GM13977 (cell line): ENCODE measurements at regions not wholly inside any gene's neighbourhood (a gene's known extent, or its start where the extent isn't known, plus 50 kb on each side); places are given as distances from the start of the nearest gene placed in this dataset.

ENCODE experiments used
- DNase-seq: peaks from one replicate; pipeline ENCODE4 v3.0.0; 2012; ENCODE audit warnings: low spot score
- in situ Hi-C: fragments of 300-500 bp; cut with MboI; formaldehyde crosslinking; loops from one replicate; pipeline ENCODE4 v1.12.0; 2022; ENCODE audit warnings: low sequenced_read_pairs, low pct_unique_long_range_greater_than_20kb, mixed read lengths, inconsistent platforms; ENCODE audit not compliant: unreplicated experiment
- TF ChIP-seq, protein P1 (sequence below): IDR thresholded peaks from 2 replicates; pipeline ENCODE4 v1.5.1; 2012; ENCODE audit warnings: mild to moderate bottlenecking, control low read depth; ENCODE audit not compliant: insufficient read depth; ENCODE audit errors: extremely low read depth, missing control alignments

DNA sequence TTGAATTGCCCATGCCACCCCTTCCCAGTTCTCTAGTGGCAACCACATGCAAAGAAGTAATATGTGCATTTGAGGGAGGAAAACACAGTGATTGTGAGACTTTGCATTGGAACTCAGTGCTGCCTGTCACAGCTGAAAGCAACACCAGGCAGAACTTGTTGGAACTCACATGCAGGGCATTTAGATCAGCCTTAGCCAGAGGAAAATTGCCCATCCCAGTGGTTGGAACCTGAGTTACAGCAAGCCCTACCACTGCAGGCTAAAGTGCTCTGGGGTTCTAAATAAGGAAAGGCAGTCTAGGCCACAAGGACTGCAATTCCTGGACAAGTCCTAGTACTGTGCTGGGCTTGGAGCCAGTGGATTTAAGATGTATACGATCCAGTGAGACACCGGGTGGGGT is 245.3 kb upstream of the UFL1 start:
- in situ Hi-C loops = no loop called here
- DNase-seq = no peak
- TF ChIP-seq, protein P1, sequence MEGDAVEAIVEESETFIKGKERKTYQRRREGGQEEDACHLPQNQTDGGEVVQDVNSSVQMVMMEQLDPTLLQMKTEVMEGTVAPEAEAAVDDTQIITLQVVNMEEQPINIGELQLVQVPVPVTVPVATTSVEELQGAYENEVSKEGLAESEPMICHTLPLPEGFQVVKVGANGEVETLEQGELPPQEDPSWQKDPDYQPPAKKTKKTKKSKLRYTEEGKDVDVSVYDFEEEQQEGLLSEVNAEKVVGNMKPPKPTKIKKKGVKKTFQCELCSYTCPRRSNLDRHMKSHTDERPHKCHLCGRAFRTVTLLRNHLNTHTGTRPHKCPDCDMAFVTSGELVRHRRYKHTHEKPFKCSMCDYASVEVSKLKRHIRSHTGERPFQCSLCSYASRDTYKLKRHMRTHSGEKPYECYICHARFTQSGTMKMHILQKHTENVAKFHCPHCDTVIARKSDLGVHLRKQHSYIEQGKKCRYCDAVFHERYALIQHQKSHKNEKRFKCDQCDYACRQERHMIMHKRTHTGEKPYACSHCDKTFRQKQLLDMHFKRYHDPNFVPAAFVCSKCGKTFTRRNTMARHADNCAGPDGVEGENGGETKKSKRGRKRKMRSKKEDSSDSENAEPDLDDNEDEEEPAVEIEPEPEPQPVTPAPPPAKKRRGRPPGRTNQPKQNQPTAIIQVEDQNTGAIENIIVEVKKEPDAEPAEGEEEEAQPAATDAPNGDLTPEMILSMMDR = no peak

DNA sequence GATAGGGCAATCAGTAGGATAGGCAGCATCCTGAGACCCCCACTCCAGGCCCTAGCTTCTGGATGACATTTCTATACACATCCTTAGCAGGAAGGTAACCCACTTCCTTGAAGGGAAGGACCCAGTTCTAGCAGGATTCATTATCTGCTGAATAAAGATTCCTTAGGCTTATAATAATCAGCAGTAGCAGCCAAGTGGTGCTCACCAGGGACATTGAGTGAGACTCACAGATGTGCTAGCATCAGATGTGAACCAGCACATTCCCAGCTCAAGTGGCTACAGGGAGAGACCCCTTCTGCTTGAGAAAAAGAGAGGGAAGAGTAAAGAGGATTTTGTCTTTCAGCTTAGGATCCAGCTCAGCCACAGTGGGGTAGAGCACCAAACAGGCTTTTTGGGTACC is 244.8 kb upstream of the UFL1 start:
- TF ChIP-seq, protein P1 = no peak
- in situ Hi-C loops = no loop called here
- no peak for DNase-seq

DNA sequence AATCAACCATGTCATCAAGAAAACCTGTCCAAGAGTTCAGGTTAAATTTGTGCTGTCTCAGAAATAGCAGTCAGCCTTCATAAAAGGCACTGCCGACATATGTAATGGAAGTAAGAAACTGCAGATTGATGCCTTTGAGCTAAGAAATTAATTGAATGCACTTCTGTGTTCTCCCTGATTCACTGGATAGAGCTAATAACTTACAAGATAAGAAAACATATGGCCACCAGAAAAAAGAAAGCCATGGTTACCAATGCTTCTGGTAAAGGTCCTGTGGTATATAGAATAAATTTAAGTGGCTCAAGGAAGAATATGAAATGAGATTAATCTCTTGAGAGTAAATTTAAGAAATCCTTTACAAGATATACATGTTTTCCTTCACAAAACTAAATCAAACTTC is 242.5 kb upstream of the UFL1 start:
- in situ Hi-C loops = no loop called here
- TF ChIP-seq, protein P1 = no peak
- no peak for DNase-seq

DNA sequence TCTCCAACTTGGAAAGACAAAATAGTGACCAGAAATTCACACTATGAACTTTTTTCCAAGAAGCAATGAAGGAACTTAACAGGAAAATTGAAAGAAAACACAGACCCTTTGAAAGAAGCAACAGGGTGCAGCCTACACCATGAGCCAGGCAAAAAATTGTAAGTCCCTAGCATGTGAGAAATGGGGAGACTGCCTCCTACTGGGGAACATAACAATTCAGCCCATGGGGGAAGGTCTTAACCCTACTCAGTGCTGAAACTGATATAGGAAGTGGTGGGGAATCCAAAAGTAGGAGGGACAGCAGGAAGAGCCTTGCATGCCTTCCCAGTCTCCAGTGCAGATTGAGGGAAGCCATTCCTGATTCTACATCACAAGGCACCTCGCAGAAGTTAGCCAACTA is 235.1 kb upstream of the UFL1 start:
- in situ Hi-C loops = no loop called here

DNA sequence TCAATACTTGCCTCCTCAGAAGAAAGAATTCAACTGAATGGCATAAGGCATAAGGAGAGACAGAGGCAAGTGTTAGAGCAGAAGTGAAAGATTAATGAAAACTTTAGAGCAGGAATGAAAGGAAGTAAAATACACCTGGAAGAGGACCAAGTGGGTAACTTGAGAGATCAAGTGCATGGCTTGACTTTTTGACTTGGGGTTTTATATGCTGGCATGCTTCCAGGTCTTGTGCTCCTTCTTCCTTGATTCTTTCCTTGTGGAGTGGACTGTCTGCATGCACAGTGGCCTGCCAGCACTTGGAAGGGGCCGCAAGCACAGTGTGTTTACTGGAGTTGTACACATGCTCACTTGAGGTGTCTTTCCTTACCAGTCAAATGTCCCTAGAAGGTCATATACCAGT is 222.1 kb upstream of the UFL1 start:
- TF ChIP-seq, protein P1 = no peak
- in situ Hi-C loops = no loop called here
- no peak for DNase-seq

More for the DNA sequence above, 235.1 kb upstream of the UFL1 start:
- TF ChIP-seq, protein P1 = no peak
- DNase-seq = no peak

DNA sequence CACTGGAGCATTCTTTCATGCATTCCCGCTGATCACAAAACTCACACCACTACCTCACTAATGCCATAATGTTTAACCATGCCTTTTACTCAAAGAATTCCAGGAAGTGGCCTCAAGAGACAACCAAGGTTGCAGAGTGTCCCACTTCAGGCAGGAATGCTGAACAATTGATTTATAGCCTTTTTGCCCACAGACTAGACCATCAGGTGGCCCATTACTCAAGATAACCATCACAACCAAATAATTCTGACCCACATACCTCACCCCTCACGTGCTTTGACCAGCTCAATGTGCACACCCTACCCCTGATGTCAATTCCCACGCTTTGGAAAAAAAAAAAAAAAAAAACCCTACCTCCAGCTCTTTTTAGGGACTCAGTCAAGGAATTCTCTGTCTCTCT is 220.6 kb upstream of the UFL1 start:
- in situ Hi-C loops = no loop called here
- TF ChIP-seq, protein P1 = no peak
- no peak for DNase-seq

DNA sequence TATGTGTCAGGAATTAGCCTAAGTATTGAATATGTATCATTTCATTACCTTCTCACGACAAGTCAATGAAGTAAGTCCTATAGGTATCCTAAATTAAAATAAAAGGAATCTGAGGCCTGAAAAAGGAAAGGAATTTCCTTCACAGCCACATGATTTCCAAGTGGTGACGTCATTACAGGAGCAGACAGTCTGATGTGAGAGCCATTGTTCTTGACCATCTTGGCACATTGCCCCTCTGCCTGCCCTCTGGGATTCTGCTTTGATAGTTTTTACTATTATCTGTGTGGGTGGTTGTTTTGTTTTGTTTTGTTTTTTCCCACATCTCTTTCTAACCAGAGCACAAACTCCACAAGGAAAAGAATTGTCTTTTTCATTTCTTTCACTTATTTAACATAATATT is 219.8 kb upstream of the UFL1 start:
- in situ Hi-C loops = no loop called here
- DNase-seq = no peak
- TF ChIP-seq, protein P1 = no peak
